Activated T-cell treated with anti-CD3 and anti-CD28 coated beads, Interleukin-2, amount 50 U/mL, for 24 hours (primary cell): ENCODE measurements at regions not wholly inside any gene's neighbourhood (a gene's known extent, or its start where the extent isn't known, plus 50 kb on each side); places are given as distances from the start of the nearest gene placed in this dataset.
"Not testable (repeated sequence)": the region's sequence is repeated elsewhere in the genome, so short reads cannot be mapped to it uniquely, and the experiment has no call there.

ENCODE experiments used
- DNase-seq: peaks from one replicate; pipeline ENCODE4 v3.0.0-alpha.2; 2020
- H3K27ac Mint-ChIP-seq: 2 replicates; pipeline ENCODE4 v1.8.0; 2020; ENCODE audit warnings: mild to moderate bottlenecking, mixed read lengths
- H3K27me3 Mint-ChIP-seq: 2 replicates; pipeline ENCODE4 v1.8.0; 2020; ENCODE audit warnings: mixed read lengths
- H3K36me3 Mint-ChIP-seq: 2 replicates; pipeline ENCODE4 v1.8.0; 2020; ENCODE audit warnings: low read depth, mixed read lengths
- H3K4me1 Mint-ChIP-seq: 2 replicates; pipeline ENCODE4 v1.8.0; 2020; ENCODE audit warnings: low read depth, mixed read lengths
- H3K4me3 Mint-ChIP-seq: 2 replicates; pipeline ENCODE4 v1.8.0; 2020; ENCODE audit warnings: mild to moderate bottlenecking, moderate library complexity, mixed read lengths
- H3K9me3 Mint-ChIP-seq: 2 replicates; pipeline ENCODE4 v1.8.0; 2020; ENCODE audit warnings: mixed read lengths

DNA sequence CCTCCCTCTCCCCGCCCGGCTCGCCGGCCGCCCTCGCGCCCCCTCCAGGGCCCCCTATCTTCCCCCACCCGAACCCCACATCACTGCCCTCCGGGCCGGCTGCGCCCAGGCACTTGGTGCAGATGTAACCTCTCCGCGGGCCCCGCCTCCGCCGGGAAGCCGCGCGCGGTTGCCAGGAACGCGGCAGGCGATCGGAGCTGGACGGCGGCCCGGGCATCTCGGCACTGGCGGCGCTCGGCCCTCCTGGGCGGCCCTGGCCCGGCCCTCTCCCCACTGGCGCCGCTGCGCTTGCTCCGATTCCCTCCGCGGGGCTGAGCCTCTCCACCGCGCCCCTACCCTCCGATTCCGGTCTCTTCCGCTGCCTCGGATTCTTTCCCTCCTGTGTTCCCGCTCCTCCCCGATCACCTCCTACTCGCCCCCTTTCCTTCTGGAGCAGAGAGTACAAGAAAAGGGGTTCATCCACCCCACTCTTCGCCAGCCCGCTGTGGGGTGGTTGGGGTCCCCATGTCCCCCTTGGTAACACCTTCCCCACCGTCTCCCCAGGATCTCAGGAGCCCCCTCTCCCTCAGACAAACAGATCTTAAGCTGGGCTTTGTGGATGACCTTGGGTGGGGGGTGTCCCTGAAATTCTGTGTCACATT is 70.6 kb downstream of the C9orf50 start:
- Mint-ChIP-seq H3K27ac (no peak overlapping the region), H3K4me1 (peaks cover 8% of the 10 kb centered on the region)

DNA sequence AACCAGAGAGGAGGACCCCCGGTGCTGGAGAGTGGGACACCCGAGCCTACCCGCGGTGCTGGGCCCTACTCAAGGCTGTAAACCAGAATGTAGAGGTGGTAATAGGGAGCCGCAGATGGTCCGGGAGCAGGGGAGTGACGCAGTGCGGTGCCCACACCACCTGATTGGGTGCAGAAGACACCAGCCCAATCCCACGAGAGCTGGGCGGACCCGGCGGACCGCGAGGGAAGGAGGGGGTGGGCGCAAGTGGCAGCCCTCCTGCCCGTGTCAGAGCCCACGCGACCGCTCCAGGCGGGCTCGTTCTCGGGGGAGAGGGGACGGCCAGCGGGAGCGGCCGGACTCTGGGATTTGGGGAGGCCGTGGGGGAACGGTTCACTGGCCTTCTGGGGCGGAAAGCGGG is 71.2 kb downstream of the C9orf50 start:
- H3K27ac Mint-ChIP-seq = no peak overlapping the region
- H3K4me1 Mint-ChIP-seq = peaks cover 8% of the 10 kb centered on the region
- H3K27me3 Mint-ChIP-seq = peaks cover 35% of the 10 kb centered on the region
- peak overlapping the region; percentile 53 for H3K4me3 Mint-ChIP-seq
- H3K9me3 Mint-ChIP-seq = no peaks in the 10 kb centered on the region
- no peaks in the 10 kb centered on the region for H3K36me3 Mint-ChIP-seq
- no peak for DNase-seq

More for the DNA sequence above, 70.6 kb downstream of the C9orf50 start:
- Mint-ChIP-seq H3K9me3 (no peaks in the 10 kb centered on the region), H3K36me3 (no peaks in the 10 kb centered on the region), H3K27me3 (peaks cover 35% of the 10 kb centered on the region), H3K4me3 (peak overlapping the region; percentile 67)
- peak; percentile 53 for DNase-seq

DNA sequence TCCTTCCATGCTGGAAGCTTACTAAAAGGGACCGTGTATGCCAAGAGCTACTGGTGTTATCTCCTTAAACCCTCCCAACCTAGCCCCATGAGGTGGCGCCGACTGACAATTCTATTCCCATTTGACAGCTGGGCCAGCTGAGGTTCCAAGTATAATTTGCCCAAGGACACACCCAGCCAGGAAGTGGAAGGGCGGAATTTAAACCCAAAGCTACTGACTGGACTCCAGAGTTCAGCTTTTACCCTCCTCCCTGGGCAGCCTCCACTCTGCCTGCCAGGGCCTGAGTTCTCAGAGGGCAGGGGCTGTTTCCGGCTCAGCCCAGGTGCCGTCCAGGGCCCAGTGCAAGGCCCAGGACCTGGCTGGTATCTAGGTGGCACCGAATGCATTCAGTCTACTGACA is 71.8 kb downstream of the C9orf50 start:
- no peaks in the 10 kb centered on the region for H3K36me3 Mint-ChIP-seq
- no peaks in the 10 kb centered on the region for H3K9me3 Mint-ChIP-seq
- H3K4me1 Mint-ChIP-seq = peaks cover 8% of the 10 kb centered on the region
- peak overlapping the region; percentile 37 for H3K27ac Mint-ChIP-seq
- peak overlapping the region; percentile 53 for H3K4me3 Mint-ChIP-seq
- no peak for DNase-seq
- peaks cover 35% of the 10 kb centered on the region for H3K27me3 Mint-ChIP-seq

DNA sequence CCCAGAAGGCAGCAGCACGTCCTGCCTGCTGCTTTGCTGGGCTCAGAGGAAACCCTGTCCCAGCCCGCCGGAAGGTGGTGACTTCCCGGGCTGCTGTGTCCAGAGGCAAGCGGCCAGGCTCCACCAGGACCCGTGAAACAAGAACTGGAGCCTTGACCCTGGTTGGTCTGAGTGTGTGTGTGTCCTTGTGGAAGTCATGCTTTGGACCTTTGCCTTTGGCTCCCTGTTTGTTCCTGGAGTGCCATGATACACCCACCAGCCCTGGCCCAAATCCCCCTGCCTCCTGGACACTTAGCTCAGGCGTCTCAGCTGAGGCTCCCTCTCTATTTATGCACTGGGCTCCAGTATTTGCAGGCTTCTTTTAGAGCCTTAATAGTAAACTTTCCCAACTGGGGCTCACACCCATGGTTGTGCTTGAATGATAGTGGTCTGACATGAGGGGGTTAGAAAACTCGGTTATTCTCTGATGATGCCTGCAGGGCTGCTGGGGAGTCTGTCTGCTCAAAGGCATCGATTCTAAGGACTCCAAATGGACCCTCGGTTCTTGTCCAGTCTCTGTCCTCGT is 72.2 kb downstream of the C9orf50 start:
- Mint-ChIP-seq H3K4me1 (peaks cover 8% of the 10 kb centered on the region), H3K4me3 (no peak overlapping the region), H3K27me3 (peaks cover 35% of the 10 kb centered on the region), H3K9me3 (no peaks in the 10 kb centered on the region), H3K36me3 (no peaks in the 10 kb centered on the region), H3K27ac (no peak overlapping the region)
- no peak for DNase-seq

DNA sequence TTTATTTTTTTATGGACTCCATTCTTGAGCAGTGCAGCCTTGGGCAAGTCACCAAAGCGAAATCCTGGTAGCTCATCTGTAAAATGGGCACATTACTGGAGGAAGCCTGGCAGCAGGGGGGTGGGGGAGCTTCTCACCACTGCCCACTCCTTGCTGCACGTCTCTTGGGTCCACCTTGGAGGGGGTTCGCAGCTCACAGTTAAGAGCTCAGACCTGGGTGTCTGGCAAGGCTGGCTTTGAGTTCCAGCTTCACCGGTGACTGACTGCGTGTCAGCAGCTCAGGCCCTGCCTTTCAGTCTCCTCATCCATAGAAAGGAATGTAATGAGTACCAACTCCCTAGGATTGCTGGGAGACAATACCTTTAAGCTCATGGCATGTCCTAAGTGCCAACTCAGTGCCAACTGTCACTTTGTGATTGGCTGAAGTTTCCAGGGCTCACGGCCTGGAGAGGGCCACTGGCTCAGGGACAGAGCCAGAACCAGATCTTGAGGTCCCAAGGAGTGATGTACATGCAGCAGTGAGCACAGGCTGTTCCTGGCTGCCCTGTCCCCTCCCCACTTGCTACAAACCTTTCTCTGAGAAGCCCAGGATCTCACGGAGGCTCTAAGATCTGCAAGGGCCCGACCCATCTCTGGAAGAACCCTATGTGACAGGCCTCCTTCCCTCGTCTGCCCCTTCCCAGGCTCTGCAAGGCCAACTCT is 72.9 kb downstream of the C9orf50 start:
- peaks cover 35% of the 10 kb centered on the region for H3K27me3 Mint-ChIP-seq

DNA sequence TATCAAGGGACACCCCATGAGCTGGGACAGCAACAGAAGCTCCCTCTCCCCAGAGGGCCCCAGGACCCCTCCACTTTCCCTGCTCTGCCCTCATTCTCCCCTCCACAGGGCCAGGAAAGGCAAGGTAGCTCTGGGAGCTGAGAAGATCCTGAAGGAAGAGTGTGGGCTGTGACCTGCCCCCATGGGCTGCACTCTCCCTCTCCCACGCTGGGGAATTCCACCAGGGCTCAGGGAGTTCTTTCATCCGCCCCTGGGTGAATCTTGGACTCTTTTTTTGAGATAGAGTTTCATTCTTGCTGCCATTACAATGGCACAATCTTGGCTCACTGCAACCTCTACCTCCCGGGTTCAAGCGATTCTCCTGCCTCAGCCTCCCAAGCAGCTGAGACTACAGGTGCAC is 73.8 kb downstream of the C9orf50 start:
- Mint-ChIP-seq H3K36me3 (no peaks in the 10 kb centered on the region), H3K4me3 (no peak overlapping the region), H3K27me3 (peaks cover 33% of the 10 kb centered on the region), H3K27ac (no peak overlapping the region), H3K4me1 (peaks cover 8% of the 10 kb centered on the region), H3K9me3 (no peaks in the 10 kb centered on the region)
- no peak for DNase-seq

More for the DNA sequence above, 72.9 kb downstream of the C9orf50 start:
- H3K4me1 Mint-ChIP-seq = peaks cover 8% of the 10 kb centered on the region
- H3K9me3 Mint-ChIP-seq = no peaks in the 10 kb centered on the region
- H3K36me3 Mint-ChIP-seq = no peaks in the 10 kb centered on the region
- no peak overlapping the region for H3K4me3 Mint-ChIP-seq
- no peak for DNase-seq
- H3K27ac Mint-ChIP-seq = no peak overlapping the region

DNA sequence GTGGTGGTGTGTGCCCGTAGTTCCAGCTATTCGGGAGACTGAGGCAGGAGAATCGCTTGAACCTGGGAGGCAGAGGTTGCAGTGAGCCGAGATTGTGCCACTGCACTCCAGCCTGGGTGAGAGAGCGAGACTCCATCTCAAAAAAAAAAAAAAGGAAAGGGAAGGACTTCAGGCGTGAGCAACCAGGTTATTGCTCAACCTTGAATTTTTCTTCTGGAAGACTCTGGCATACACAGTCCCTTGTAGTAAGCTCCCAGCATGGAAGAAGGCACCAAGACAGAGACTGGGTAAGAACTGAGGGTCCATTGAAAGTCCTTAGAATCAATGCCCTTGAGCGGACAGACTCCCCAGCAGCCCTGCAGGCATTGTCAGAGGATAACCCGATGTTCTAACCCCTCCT is 75.0 kb downstream of the C9orf50 start:
- H3K9me3 Mint-ChIP-seq, H3K4me3 Mint-ChIP-seq, H3K27ac Mint-ChIP-seq, H3K4me1 Mint-ChIP-seq, H3K36me3 Mint-ChIP-seq, DNase-seq: not testable (repeated sequence)
- peaks cover 21% of the 10 kb centered on the region for H3K27me3 Mint-ChIP-seq

DNA sequence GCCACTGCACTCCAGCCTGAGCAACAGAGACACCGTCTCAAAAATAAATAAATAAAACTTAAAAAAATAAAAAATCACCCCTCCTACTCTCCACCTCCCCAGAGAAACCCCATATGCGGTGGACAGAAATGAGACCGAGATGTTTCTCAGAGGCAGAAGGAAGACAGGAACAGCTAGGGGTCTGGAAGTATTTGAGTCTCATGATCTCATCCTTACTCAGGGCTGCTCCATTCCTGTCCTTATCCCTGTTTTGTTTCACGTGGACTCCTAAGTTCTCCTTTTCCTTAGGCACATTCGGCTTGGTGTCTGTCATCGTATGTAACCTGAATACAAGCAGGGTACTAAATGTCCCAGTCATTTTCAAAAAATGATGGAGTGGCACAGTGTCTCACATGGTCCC is 76.1 kb downstream of the C9orf50 start:
- peaks cover 15% of the 10 kb centered on the region for H3K27me3 Mint-ChIP-seq
- peaks cover 3% of the 10 kb centered on the region for H3K4me1 Mint-ChIP-seq
- H3K9me3 Mint-ChIP-seq = no peaks in the 10 kb centered on the region
- no peak for DNase-seq
- H3K27ac Mint-ChIP-seq = no peak overlapping the region
- H3K4me3 Mint-ChIP-seq = no peak overlapping the region
- H3K36me3 Mint-ChIP-seq = no peaks in the 10 kb centered on the region

DNA sequence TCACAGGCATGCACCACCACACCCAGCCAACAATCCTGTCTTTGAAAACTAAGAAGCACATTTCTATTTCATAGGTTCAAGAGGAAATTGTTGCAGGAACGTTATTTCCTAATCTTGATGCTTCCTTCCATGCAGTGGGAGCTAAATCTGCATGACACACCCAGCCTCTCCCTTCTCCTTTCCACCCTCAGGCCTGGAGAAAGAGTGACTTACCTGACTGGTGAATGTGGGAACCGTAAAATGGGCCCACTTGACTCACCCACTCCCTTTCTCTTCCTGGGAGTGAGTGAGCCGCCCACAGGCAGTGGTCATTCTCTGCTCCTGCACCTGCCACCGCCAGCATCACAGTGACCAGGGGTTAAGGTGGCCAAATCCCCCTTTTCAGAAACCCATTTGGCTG is 78.2 kb downstream of the C9orf50 start:
- H3K27ac Mint-ChIP-seq = no peak overlapping the region
- H3K36me3 Mint-ChIP-seq = peaks cover 5% of the 10 kb centered on the region
- no peaks in the 10 kb centered on the region for H3K4me1 Mint-ChIP-seq
- H3K9me3 Mint-ChIP-seq = peaks cover 8% of the 10 kb centered on the region
- no peak for DNase-seq
- no peaks in the 10 kb centered on the region for H3K27me3 Mint-ChIP-seq
- no peak overlapping the region for H3K4me3 Mint-ChIP-seq

DNA sequence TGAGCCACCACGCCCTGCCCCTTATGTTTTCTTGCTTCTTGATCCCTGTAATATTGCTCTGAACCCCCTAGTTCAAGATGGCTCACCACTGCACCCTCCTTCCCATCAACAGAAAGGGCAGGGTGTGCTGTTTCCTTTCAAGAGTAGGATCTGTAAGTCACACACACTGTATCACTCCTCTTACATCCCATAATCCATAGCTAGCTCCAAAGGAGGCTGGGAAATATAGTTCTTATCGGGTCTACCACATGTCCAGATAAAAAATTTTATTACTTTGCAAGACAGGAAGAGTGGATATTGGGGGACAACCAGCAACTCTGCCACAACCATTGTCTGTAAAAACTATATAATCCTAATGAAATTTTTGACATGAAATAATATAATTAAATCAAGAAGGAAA is 79.6 kb downstream of the C9orf50 start:
- H3K27me3 Mint-ChIP-seq = no peaks in the 10 kb centered on the region
- H3K9me3 Mint-ChIP-seq = peaks cover 8% of the 10 kb centered on the region
- no peak for DNase-seq
- no peaks in the 10 kb centered on the region for H3K4me1 Mint-ChIP-seq
- no peak overlapping the region for H3K27ac Mint-ChIP-seq
- peaks cover 5% of the 10 kb centered on the region for H3K36me3 Mint-ChIP-seq
- H3K4me3 Mint-ChIP-seq = no peak overlapping the region

DNA sequence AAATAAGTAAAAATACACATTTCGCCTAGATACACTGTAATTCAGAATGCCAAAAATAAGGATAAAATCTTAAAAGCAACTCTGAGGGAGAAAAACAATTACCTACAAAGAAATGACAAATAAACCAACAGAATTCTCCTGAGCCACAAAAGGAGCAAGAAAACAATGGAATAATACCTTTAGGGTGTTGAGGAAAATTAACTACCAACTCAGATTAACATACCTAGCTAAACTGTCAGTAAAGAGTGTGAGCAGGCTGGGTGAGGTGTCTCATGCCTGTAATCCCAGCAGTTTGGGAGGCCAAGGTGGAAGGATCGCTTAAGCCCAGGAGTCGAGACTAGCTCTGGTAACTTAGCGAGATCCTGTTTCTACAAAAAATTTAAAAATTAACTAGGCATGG is 81.5 kb downstream of the C9orf50 start:
- DNase-seq = no peak
- Mint-ChIP-seq H3K4me1 (no peaks in the 10 kb centered on the region), H3K27me3 (no peaks in the 10 kb centered on the region), H3K36me3 (peaks cover 5% of the 10 kb centered on the region), H3K27ac (no peak overlapping the region), H3K4me3 (no peak overlapping the region), H3K9me3 (peaks cover 8% of the 10 kb centered on the region)

DNA sequence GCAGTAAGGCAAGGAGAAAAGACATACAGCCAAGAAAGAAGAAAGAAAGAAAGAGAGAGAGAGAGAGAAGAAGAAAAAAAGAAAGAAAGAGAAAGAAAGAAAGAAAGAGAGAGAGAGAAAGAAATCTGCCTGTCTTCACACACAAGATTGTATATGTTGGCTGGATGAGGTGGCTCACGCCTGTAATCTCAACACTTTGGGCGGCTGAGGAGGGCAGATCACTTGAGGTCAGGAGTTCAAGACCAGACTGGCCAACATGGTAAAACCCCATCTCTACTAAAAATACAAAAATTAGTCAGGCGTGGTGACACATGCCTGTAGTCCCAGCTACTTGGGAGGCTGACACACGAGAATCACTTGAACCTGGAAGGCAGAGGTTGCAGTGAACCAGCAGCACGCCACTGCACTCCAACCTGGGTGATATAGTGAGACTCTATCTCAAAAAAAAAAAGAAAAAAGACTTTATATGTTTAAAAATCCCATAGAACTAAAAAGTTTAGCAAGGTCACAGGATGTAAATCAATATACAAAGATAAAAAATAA is 89.0 kb downstream of the C9orf50 start:
- DNase-seq, H3K27me3 Mint-ChIP-seq, H3K27ac Mint-ChIP-seq, H3K36me3 Mint-ChIP-seq, H3K9me3 Mint-ChIP-seq, H3K4me3 Mint-ChIP-seq, H3K4me1 Mint-ChIP-seq: not testable (repeated sequence)

DNA sequence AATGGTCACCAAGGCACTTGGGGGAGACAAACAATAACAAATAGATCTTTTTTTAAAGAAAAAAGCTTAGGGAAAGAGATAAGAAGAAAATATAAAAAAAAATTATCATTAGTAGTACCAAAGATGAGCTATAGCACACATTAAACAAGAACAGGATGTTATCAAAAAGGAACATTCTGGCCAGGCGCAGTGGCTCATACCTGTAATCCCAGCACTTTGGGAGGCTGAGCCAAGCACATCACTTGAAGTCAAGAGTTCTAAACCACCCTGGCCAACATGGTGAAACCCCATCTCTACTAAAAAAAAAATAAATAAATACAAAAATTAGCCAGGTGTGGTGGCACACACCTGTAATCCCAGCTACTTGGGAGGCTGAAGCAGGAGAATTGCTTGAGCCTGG is 92.9 kb downstream of the C9orf50 start:
- H3K27ac Mint-ChIP-seq, H3K27me3 Mint-ChIP-seq, DNase-seq, H3K4me1 Mint-ChIP-seq, H3K4me3 Mint-ChIP-seq, H3K9me3 Mint-ChIP-seq, H3K36me3 Mint-ChIP-seq: not testable (repeated sequence)

DNA sequence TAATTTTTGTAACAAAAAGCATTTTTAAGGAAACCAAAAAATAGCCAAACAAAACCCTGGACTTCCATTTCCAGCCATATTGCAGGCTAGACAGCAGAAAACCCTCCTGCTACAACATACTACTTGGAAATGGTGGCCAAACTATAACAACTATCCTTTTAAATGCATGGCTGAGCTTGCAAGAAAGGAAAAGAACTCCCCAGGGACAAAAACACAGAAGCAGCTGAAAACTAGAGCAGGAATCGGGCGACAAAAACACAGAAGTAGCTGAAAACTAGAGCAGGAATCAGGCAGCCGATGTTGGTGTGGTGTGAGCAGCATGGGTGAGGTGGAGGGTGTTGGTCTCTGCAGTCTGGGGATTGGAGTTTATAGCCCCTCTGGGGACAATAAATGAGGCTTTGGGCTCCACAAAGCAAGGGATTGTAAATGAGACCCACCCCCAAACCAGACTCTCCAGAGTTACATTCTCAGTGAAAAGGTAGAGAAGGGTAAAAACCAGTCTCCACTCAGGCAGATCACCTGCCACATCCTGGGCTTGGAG is 95.2 kb downstream of the C9orf50 start:
- H3K4me1 Mint-ChIP-seq = no peaks in the 10 kb centered on the region

More for the DNA sequence above, 95.2 kb downstream of the C9orf50 start:
- no peak overlapping the region for H3K27ac Mint-ChIP-seq
- no peak for DNase-seq
- H3K36me3 Mint-ChIP-seq = no peaks in the 10 kb centered on the region
- H3K4me3 Mint-ChIP-seq = no peak overlapping the region
- peaks cover 12% of the 10 kb centered on the region for H3K27me3 Mint-ChIP-seq
- peaks cover 4% of the 10 kb centered on the region for H3K9me3 Mint-ChIP-seq
